Heart right ventricle (tissue), 16 donors: ENCODE measurements at regions not wholly inside any gene's neighbourhood (a gene's known extent, or its start where the extent isn't known, plus 50 kb on each side); places are given as distances from the start of the nearest gene placed in this dataset.

ENCODE experiments used
- ATAC-seq, 8 donors: fragments of 200-7000 bp; cut with Tn5 transposase; one replicate each; pipeline ENCODE4 v1.9.1; 2020; ENCODE audit warnings: mild to moderate bottlenecking in 8 of 8, moderate library complexity in 8 of 8, moderate number of reproducible peaks in 1 of 8
- DNase-seq, 2 donors: peaks; one replicate each; pipeline ENCODE4 v3.0.0-alpha.2; 2020
- H3K27ac ChIP-seq, 10 donors: fragments of 200-600 bp; sonication (generic) in 2 of 10; one replicate each; pipeline versions ENCODE4 v1.5.0 to v1.8.0; 2020 to 2022; ENCODE audit warnings: mild to moderate bottlenecking in 3 of 10
- H3K27me3 ChIP-seq, 7 donors: fragments of 200-600 bp; one replicate each; pipeline ENCODE4 v1.8.0; 2021 to 2022; ENCODE audit warnings: mild to moderate bottlenecking in 2 of 7
- H3K36me3 ChIP-seq, 9 donors: fragments of 200-600 bp; sonication (generic) in 1 of 9; one replicate each; pipeline versions ENCODE4 v1.5.0 to v1.8.0; 2020 to 2022; ENCODE audit warnings: mild to moderate bottlenecking in 2 of 9
- H3K4me1 ChIP-seq, 9 donors: fragments of 200-600 bp; sonication (generic) in 1 of 9; one replicate each; pipeline versions ENCODE4 v1.5.0 to v1.8.0; 2020 to 2022; ENCODE audit warnings: mild to moderate bottlenecking in 4 of 9
- H3K4me3 ChIP-seq, 10 donors: fragments of 200-600 bp; sonication (generic) in 2 of 10; one replicate each; pipeline versions ENCODE4 v1.5.0 to v1.8.0; 2020 to 2022; ENCODE audit warnings: mild to moderate bottlenecking in 7 of 10, moderate library complexity in 2 of 10
- H3K9me3 ChIP-seq, 11 donors: fragments of 200-600 bp in 10 of 11; sonication (generic) in 2 of 11; one replicate each; pipeline versions ENCODE4 v1.5.0 to v1.8.0; 2013 to 2022; ENCODE audit warnings: mild to moderate bottlenecking in 2 of 11, control low read depth in 1 of 11, moderate library complexity in 1 of 11
- WGBS, 2 donors: extraction: QIAGEN DNeasy Blood & Tissue Kit; methylation state at CpG; one replicate each; pipeline ENCODE4 v1.1.7; 2013; ENCODE audit warnings: inconsistent platforms in 1 of 2; 5-methylcytosine and 5-hydroxymethylcytosine counted together
- intact Hi-C, 10 donors: fragments of 100-400 bp; cut with DNase I; formaldehyde crosslinking; loops; one replicate each; pipeline versions ENCODE4 v1.11.1 to v1.14.2; 2022
- TF ChIP-seq, protein P1 (sequence below), 9 donors: fragments of 200-600 bp; sonication (generic) in 2 of 9; IDR thresholded peaks; one replicate each; pipeline versions ENCODE4 v1.5.0 to v1.8.0; 2021 to 2022; ENCODE audit warnings: antibody characterized with exemption in 9 of 9, mild to moderate bottlenecking in 5 of 9, moderate library complexity in 1 of 9
- donor health status: Arrhythmogenic right ventricular cardiomyopathy.
- donor health status: ischemic (EF 13 %, LVEDD 7.1; RV severe dilation, severe dysfunction).
- donor health status: healthy with polysubstance abuse.
- donor health status: DM: no; HTN: yes; CAD: no.
- donor health status: DM: no; HTN: no; CAD: no.
- donor health status: ischemic (EF 25% LVEDD 6.9; RV normal size, moderate dysfunction).
- donor health status: ischemic (EF 25% LVEDD 5.7; RV mildly dilated, moderate dysfunction).
- donor health status: healthy.
- donor health status: DM: yes; HTN: yes; CAD: no.
- donor health status: Ischemic cardiomyopathy.
- donor health status: ischemic (EF 35%, LVEDD 5.7; RV mildly dilated, moderate dysfunction).
- donor health status: nonischemic (EF 11% LVEDD 7.7; RV severe dilation, severe dysfunction).
- donor health status: DM: yes; HTN: yes; CAD: no.
- donor health status: PGD.
- donor health status: ischemic (EF 29% LVEDD 5.4; RV normal size, mild dysfunction).
- donor health status: nonischemic (EF 23%, LVEDD 6.1; RV moderate dilation, normal function).

DNA sequence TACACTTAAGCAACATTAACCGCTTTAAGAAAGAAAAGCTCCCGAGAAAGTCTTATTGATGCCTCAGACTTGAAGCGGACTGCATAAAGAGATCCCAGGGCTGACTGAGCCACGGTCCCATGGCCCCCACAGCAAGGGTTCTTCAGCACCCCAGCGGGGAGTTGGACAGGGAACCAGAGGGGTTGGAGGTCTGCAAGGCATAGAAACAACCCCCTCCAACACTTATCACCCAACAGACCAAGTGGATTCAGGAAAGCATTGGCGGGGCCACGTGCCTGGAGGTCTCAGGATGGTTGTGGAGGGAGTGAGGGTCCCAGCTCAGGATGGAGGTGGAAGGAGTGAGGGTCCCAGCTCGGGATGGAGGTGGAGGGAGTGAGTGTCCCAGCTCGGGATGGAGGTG is 143.7 kb upstream of the IRX2 start:
- Histone ChIP-seq H3K27ac (no peak overlapping the region), H3K4me3 (no peak overlapping the region), H3K27me3 (no peaks in the 10 kb centered on the region), H3K9me3 (peaks cover 0 to 3% (median 0%) of the 10 kb centered on the region in 11 donors), H3K36me3 (no peaks in the 10 kb centered on the region), H3K4me1 (no peaks in the 10 kb centered on the region)
- ATAC-seq (no peak), DNase-seq (no peak)
- TF ChIP-seq, protein P1, sequence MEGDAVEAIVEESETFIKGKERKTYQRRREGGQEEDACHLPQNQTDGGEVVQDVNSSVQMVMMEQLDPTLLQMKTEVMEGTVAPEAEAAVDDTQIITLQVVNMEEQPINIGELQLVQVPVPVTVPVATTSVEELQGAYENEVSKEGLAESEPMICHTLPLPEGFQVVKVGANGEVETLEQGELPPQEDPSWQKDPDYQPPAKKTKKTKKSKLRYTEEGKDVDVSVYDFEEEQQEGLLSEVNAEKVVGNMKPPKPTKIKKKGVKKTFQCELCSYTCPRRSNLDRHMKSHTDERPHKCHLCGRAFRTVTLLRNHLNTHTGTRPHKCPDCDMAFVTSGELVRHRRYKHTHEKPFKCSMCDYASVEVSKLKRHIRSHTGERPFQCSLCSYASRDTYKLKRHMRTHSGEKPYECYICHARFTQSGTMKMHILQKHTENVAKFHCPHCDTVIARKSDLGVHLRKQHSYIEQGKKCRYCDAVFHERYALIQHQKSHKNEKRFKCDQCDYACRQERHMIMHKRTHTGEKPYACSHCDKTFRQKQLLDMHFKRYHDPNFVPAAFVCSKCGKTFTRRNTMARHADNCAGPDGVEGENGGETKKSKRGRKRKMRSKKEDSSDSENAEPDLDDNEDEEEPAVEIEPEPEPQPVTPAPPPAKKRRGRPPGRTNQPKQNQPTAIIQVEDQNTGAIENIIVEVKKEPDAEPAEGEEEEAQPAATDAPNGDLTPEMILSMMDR (IDR thresholded peaks at IDR 0.05) = no peak
- intact Hi-C loops = no loop called here
- 79 to 83% methylated on average over 9 of the region's 9 CpGs for WGBS, 2 donors

DNA sequence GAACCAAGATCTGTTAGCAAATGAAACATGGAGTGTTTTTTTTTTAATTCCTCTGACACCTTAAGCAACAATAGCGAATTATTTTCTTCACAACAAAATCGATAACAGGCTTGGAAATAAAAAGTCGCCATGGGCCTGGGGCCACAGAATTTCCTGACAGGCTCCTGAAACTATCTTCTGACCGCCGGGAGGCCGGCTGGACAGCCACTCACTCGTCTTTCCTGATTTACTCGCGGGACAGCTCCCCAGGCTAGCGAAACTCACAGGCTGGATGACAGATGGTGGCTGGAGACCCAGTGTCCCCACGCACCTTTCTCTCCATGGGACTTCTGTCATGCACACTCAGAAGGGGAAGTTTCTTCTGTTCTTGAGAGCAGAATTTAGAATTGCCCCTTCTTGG is 143.3 kb upstream of the IRX2 start:
- TF ChIP-seq, protein P1 (IDR thresholded peaks at IDR 0.05) = no peak
- WGBS, 2 donors = 69 to 81% methylated on average over 11 of the region's 11 CpGs
- Histone ChIP-seq H3K27ac (no peak overlapping the region), H3K36me3 (no peaks in the 10 kb centered on the region), H3K9me3 (peaks cover 0 to 3% (median 0%) of the 10 kb centered on the region in 11 donors), H3K4me3 (no peak overlapping the region), H3K4me1 (no peaks in the 10 kb centered on the region), H3K27me3 (no peaks in the 10 kb centered on the region)
- DNase-seq (no peak), ATAC-seq (no peak)
- intact Hi-C loops = no loop called here

DNA sequence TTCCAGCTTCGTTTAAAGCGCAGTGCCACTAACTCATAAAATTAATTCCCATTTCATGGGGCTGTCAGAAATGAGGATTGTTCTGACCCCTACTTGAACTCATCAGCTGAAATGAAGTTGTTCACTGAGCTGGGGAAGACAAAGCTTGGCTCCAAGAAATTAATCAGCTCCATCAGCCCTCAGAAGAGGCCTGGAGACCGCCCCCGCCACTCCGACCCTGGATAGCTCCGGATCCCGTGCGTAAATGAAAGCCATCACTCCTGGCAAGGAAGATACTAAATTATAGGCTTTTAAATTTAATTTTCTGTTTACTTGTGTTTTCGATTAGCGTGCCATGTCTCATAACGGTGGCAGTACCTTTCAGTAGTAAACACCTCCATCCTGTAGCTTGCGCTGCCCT is 142.8 kb upstream of the IRX2 start:
- Histone ChIP-seq H3K4me1 (no peaks in the 10 kb centered on the region), H3K9me3 (peaks cover 0 to 3% (median 0%) of the 10 kb centered on the region in 11 donors), H3K36me3 (no peaks in the 10 kb centered on the region), H3K27ac (no peak overlapping the region), H3K4me3 (no peak overlapping the region), H3K27me3 (no peaks in the 10 kb centered on the region)
- ATAC-seq = no peak
- no peak for DNase-seq
- intact Hi-C loops = no loop called here
- TF ChIP-seq, protein P1 (IDR thresholded peaks at IDR 0.05) = no peak
- WGBS, 2 donors = 72 to 87% methylated on average over 12 of the region's 12 CpGs

DNA sequence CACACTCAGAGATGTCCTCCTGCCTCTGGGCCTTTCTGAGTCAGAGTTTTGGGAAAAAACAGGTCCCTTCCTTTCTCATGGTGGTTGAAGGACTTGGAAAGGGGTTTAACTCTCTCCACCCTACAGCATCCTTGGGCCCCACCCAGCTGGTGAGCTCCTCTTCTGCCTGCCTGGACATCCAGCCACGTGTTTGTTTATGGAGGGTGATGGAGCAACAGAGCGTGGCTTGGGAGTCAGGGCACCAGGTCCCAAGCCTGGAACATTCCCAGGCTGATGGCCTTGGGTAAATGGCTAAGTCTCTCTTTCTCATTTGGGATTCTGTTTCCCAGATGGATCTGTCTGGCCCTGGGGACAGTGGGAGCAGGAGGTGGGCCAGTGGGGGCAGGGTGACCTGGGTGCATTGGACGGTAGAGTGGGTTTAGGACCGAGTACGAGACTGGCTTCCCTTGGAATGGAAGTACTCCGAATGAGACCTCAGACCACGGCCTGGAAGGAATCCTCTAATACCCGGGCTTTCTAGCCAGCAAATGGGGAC is 141.1 kb upstream of the IRX2 start:
- H3K36me3 ChIP-seq = no peaks in the 10 kb centered on the region
- peaks cover 0 to 3% (median 0%) of the 10 kb centered on the region in 11 donors for H3K9me3 ChIP-seq
- no peak overlapping the region for H3K27ac ChIP-seq
- no peak for DNase-seq
- WGBS, 2 donors = 71 to 73% methylated on average over 8 of the region's 8 CpGs
- intact Hi-C loops = no loop called here
- H3K4me1 ChIP-seq = no peaks in the 10 kb centered on the region
- no peak overlapping the region for H3K4me3 ChIP-seq
- H3K27me3 ChIP-seq = no peaks in the 10 kb centered on the region
- TF ChIP-seq, protein P1 (IDR thresholded peaks at IDR 0.05) = no peak
- no peak for ATAC-seq
